Endothelial cell of umbilical vein (primary cell): ENCODE measurements at regions not wholly inside any gene's neighbourhood (a gene's known extent, or its start where the extent isn't known, plus 50 kb on each side); places are given as distances from the start of the nearest gene placed in this dataset.

ENCODE experiments used
- EZH2 ChIP-seq: IDR thresholded peaks from 2 replicates; pipeline ENCODE4 v1.6.1; 2012; ENCODE audit warnings: borderline replicate concordance, low read depth, mild to moderate bottlenecking, moderate library complexity, low read length, inconsistent platforms; ENCODE audit not compliant: severe bottlenecking
- FOS ChIP-seq: IDR thresholded peaks from 2 replicates; pipeline ENCODE4 v1.6.1; 2011; ENCODE audit warnings: mild to moderate bottlenecking, low read length, moderate library complexity, borderline replicate concordance; ENCODE audit not compliant: insufficient read depth
- GATA2 ChIP-seq: IDR thresholded peaks from 2 replicates; pipeline ENCODE4 v1.7.0; 2011; ENCODE audit warnings: low read depth, mild to moderate bottlenecking, moderate library complexity, mixed read lengths, low read length; ENCODE audit not compliant: insufficient read length, insufficient read depth
- MYC ChIP-seq: IDR thresholded peaks from one replicate; pipeline ENCODE4 v1.6.1; 2011; ENCODE audit warnings: mild to moderate bottlenecking, low read depth, low read length
- POLR2A ChIP-seq: IDR thresholded peaks from 2 replicates; pipeline ENCODE4 v1.6.1; 2012; ENCODE audit warnings: low read depth, mild to moderate bottlenecking, control low read depth, low read length
- POLR2AphosphoS5 ChIP-seq: IDR thresholded peaks from 2 replicates; pipeline ENCODE4 v1.6.1; 2012; ENCODE audit warnings: low read depth, mild to moderate bottlenecking, control low read depth, low read length, moderate library complexity; ENCODE audit not compliant: insufficient read depth
- TF ChIP-seq, protein P1 (sequence below), 2 donors: IDR thresholded peaks; 1 replicate in 1 of 2; 2 replicates in 1 of 2; pipeline ENCODE4 v1.5.1; 2011; ENCODE audit warnings: low read length in 2 of 2, mild to moderate bottlenecking in 2 of 2, moderate library complexity in 2 of 2, control low read depth in 1 of 2, inconsistent platforms in 1 of 2, low read depth in 1 of 2; ENCODE audit not compliant: insufficient read depth in 1 of 2; ENCODE audit errors: extremely low read depth in 1 of 2
- TF ChIP-seq, protein P2 (sequence below): IDR thresholded peaks from 2 replicates; pipeline ENCODE4 v1.6.1; 2011; ENCODE audit not compliant: insufficient read depth, insufficient read length

DNA sequence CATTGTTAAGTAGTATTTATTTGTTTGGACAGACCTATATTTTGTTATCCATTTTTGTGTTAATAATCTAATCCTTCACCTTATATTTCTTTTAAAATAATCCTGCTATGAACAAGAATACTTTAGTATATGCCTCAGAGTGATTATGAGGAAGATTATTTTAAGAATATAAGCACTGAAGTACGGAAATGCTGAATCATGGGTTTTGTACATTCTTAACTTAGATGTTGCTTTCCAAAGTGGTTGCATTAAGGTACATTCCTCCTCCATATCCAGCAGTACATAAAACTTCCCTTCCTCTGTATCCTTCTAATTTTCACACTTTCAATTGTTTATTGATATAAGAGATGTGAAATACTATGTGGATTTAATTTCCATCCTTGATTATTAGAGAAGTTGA, 491.4 kb upstream of the GRID2 start:
- TF ChIP-seq, protein P1, sequence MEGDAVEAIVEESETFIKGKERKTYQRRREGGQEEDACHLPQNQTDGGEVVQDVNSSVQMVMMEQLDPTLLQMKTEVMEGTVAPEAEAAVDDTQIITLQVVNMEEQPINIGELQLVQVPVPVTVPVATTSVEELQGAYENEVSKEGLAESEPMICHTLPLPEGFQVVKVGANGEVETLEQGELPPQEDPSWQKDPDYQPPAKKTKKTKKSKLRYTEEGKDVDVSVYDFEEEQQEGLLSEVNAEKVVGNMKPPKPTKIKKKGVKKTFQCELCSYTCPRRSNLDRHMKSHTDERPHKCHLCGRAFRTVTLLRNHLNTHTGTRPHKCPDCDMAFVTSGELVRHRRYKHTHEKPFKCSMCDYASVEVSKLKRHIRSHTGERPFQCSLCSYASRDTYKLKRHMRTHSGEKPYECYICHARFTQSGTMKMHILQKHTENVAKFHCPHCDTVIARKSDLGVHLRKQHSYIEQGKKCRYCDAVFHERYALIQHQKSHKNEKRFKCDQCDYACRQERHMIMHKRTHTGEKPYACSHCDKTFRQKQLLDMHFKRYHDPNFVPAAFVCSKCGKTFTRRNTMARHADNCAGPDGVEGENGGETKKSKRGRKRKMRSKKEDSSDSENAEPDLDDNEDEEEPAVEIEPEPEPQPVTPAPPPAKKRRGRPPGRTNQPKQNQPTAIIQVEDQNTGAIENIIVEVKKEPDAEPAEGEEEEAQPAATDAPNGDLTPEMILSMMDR (IDR thresholded peaks at IDR 0.05; ENCODE audit: extremely low read depth in 1 of 2, insufficient read depth in 1 of 2, low read depth in 1 of 2, low read length in 2 of 2): no peak
- no peak for TF ChIP-seq FOS
- TF ChIP-seq MYC: no peak
- no peak for TF ChIP-seq POLR2A
- no peak for TF ChIP-seq EZH2
- TF ChIP-seq, protein P2, sequence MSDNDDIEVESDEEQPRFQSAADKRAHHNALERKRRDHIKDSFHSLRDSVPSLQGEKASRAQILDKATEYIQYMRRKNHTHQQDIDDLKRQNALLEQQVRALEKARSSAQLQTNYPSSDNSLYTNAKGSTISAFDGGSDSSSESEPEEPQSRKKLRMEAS: no peak
- TF ChIP-seq POLR2AphosphoS5: no peak
- TF ChIP-seq GATA2: no peak
